K562 (cell line): ENCODE measurements at regions not wholly inside any gene's neighbourhood (a gene's known extent, or its start where the extent isn't known, plus 50 kb on each side); places are given as distances from the start of the nearest gene placed in this dataset.

Source experiments
- ATAC-seq: fragments of 200-7000 bp; cut with Tn5 transposase; 3 replicates; pipeline ENCODE4 v1.9.1; 2020; ENCODE audit warnings: moderate library complexity
- BruUV-seq: library from RNA; stranded (reverse); fragments of 400-500 nt; replicated peaks from 2 replicates; lab custom pipeline; 2021; lab: Mats Ljungman, UMichigan
- CTCF ChIA-PET: fragments of 300-600 bp; formaldehyde crosslinking; extraction: SDS; loops from one replicate; lab custom pipeline; 2021; ENCODE audit warnings: low intra/inter-chr PET ratio; lab: Yijun Ruan, JAX
- POLR2A ChIA-PET: fragments of 300-600, 350-650 bp; sonication (Branson Sonifier 250); formaldehyde crosslinking; extraction: SDS; loops from one replicate; lab custom pipeline; 2021; ENCODE audit warnings: antibody characterized with exemption, inconsistent platforms; lab: Yijun Ruan, JAX
- DNase-seq, 4 experiments: peaks; one replicate each; pipeline versions ENCODE4 v3.0.0 to v3.0.0-alpha.2; 2011 to 2018; ENCODE audit warnings: low spot score in 3 of 4, mixed read lengths in 3 of 4; ENCODE audit errors: extremely low read depth in 1 of 4
- FAIRE-seq: peaks from 2 replicates; lab custom pipeline; 2011; peaks lifted over from hg19 to GRCh38; lab: Jason Lieb, UNC
- H2AFZ ChIP-seq: 2 replicates; pipeline ENCODE4 v1.6.0; 2011; ENCODE audit warnings: low read depth, low read length, control low read depth, inconsistent platforms
- H3K27ac ChIP-seq: fragments of 200-600 bp; 3 replicates; pipeline ENCODE4 v1.8.0; 2011; ENCODE audit warnings: low read depth, mild to moderate bottlenecking, control low read depth, inconsistent platforms, low read length, moderate library complexity, mixed read lengths; ENCODE audit errors: extremely low read depth
- H3K27me3 ChIP-seq, 2 experiments: fragments of 300-600 bp in 1 of 2; 2 replicates in 1 of 2; 3 replicates in 1 of 2; pipeline versions ENCODE4 v1.6.0 to v1.8.0; 2011; ENCODE audit warnings: inconsistent platforms in 2 of 2, low read length in 2 of 2, mild to moderate bottlenecking in 1 of 2, mixed read lengths in 1 of 2, moderate library complexity in 1 of 2; ENCODE audit not compliant: control insufficient read depth in 2 of 2, insufficient read depth in 2 of 2
- H3K36me3 ChIP-seq: fragments of 300-600 bp; 3 replicates; pipeline ENCODE4 v1.8.0; 2011; ENCODE audit warnings: mild to moderate bottlenecking, low read length, inconsistent platforms; ENCODE audit not compliant: control insufficient read depth, insufficient read depth
- H3K4me1 ChIP-seq, 2 experiments: fragments of 200-600 bp in 1 of 2; replicated peaks in 1 of 2; 2 replicates in 1 of 2; 3 replicates in 1 of 2; pipeline versions ENCODE4 v1.5.1 to v1.8.0; 2011; ENCODE audit warnings: inconsistent platforms in 2 of 2, low read length in 2 of 2, mild to moderate bottlenecking in 1 of 2, mixed read lengths in 1 of 2, moderate library complexity in 1 of 2; ENCODE audit not compliant: control insufficient read depth in 2 of 2, insufficient read depth in 2 of 2
- H3K4me2 ChIP-seq: 2 replicates; pipeline ENCODE4 v1.6.1; 2011; ENCODE audit warnings: low read length, control low read depth, inconsistent platforms, mixed read lengths; ENCODE audit not compliant: insufficient read depth
- H3K4me3 ChIP-seq: fragments of 200-600 bp; sonication (generic), shearing (Covaris generic); 2 replicates; pipeline ENCODE4 v1.5.1; 2016; ENCODE audit warnings: control low read depth, inconsistent platforms
- H3K79me2 ChIP-seq: fragments of 200-600 bp; 3 replicates; pipeline ENCODE4 v1.8.0; 2011; ENCODE audit warnings: low read length, inconsistent platforms; ENCODE audit not compliant: control insufficient read depth, insufficient read depth
- H3K9ac ChIP-seq, 2 experiments: 2 replicates each; pipeline versions ENCODE4 v1.6.0 to v1.6.1; 2011; ENCODE audit warnings: low read depth in 2 of 2, low read length in 2 of 2, control low read depth in 1 of 2, inconsistent platforms in 1 of 2, mild to moderate bottlenecking in 1 of 2, mixed read lengths in 1 of 2; ENCODE audit not compliant: insufficient read depth in 1 of 2
- H3K9me1 ChIP-seq: one replicate; pipeline ENCODE4 v1.6.0; 2011; ENCODE audit warnings: inconsistent platforms, mild to moderate bottlenecking, low read length, moderate library complexity; ENCODE audit not compliant: control insufficient read depth, insufficient read depth
- H3K9me3 ChIP-seq: replicated peaks from 2 replicates; pipeline ENCODE4 v1.5.1; 2011; ENCODE audit warnings: low read depth, low read length, inconsistent platforms; ENCODE audit not compliant: control insufficient read depth, insufficient read depth
- H4K20me1 ChIP-seq: replicated peaks from 2 replicates; pipeline ENCODE4 v1.6.1; 2011; ENCODE audit warnings: low read length, inconsistent platforms, mixed read lengths; ENCODE audit not compliant: control insufficient read depth, insufficient read depth
- NR1H2 ChIP-seq: sonication (generic); formaldehyde crosslinking; IDR thresholded peaks from 2 replicates; pipeline ENCODE4 v1.4.0; 2020; ENCODE audit warnings: mild to moderate bottlenecking, missing genetic modification reagents
- SIN3A ChIP-seq, 2 experiments: fragments of 150-350 bp in 1 of 2; IDR thresholded peaks; 2 replicates each; pipeline ENCODE4 v1.6.1; 2011 to 2016; ENCODE audit warnings: borderline replicate concordance in 2 of 2, low read depth in 2 of 2, low read length in 2 of 2, mild to moderate bottlenecking in 2 of 2, moderate library complexity in 2 of 2; ENCODE audit not compliant: control insufficient read depth in 1 of 2
- ZNF316 ChIP-seq: fragments of 450-650 bp; IDR thresholded peaks from 2 replicates; pipeline ENCODE4 v1.6.1; 2016
- ZNF395 ChIP-seq: fragments of 200-800 bp; sonication (Bioruptor generic); IDR thresholded peaks from 2 replicates; pipeline ENCODE4 v1.6.1; 2017; ENCODE audit warnings: missing genetic modification characterization, missing compliant biosample characterization
- WGBS: fragments of 100-300 bp; shearing (Covaris generic); methylation state at CpG from one replicate; pipeline ENCODE4 v1.1.6; 2016; ENCODE audit warnings: low coverage, mixed read lengths; ENCODE audit not compliant: insufficient coverage; ENCODE audit errors: missing lambda C conversion rate; 5-methylcytosine and 5-hydroxymethylcytosine counted together
- in situ Hi-C: fragments of 300-500 bp; cut with MboI; formaldehyde crosslinking; loops from 4 replicates; pipeline ENCODE4 v1.15.0; 2018; ENCODE audit warnings: inconsistent platforms, mixed read lengths
- intact Hi-C: fragments of 100-400 bp; cut with micrococcal nuclease; formaldehyde crosslinking; loops from 2 replicates; pipeline ENCODE4 v1.14.2; 2022

- Histone ChIP-seq H3K27ac (no peak overlapping the region), H3K9me1 (no peaks in the 10 kb centered on the region), H4K20me1 (no peaks in the 10 kb centered on the region), H3K4me1 (peaks cover 0 to 8% of the 10 kb centered on the region in 2 experiments; a peak in 1 of 5 replicates), H3K79me2 (no peaks in the 10 kb centered on the region), H3K36me3 (no peaks in the 10 kb centered on the region), H2AFZ (peak overlapping the region; percentile 10; the same call in 1 of the 2 replicates), H3K4me2 (no peak overlapping the region), H3K27me3 (peaks cover 4% of the 10 kb centered on the region in 2 experiments; a peak in 3 of 5 replicates), H3K9ac (no peak overlapping the region), H3K4me3 (no peak overlapping the region), H3K9me3 (no peaks in the 10 kb centered on the region)
- DNase-seq, result no peak
- TF ChIP-seq NR1H2 (no peak), ZNF316 (peak; percentile 24; the same call in 1 of the 2 replicates)
- FAIRE-seq, result no peak
- in situ Hi-C loops (no loop called here), intact Hi-C loops (no loop called here)
- no peak for ATAC-seq
- ChIA-PET CTCF (no interaction called here), POLR2A (interaction anchor here (0.6 to 0.7 kb wide), 2 partner anchors 12 to 813 kb away, joined by 3 read pairs; no protein-coding TSS in a partner anchor)
- BruUV-seq, result no TSS peak
- 68% methylated on average over 3 of the region's 3 CpGs for WGBS
These were observed 286.9 kb upstream of the NFE2L3 start for GRCh38 chr7:25864943-25865751.

GRCh38 chr7:25868509-25868908 lies 283.5 kb upstream of the NFE2L3 start:
- Histone ChIP-seq H3K9me3 (no peaks in the 10 kb centered on the region), H3K4me3 (no peak overlapping the region), H3K9ac (no peak overlapping the region), H3K4me1 (no peaks in the 10 kb centered on the region), H3K9me1 (no peaks in the 10 kb centered on the region), H3K4me2 (no peak overlapping the region), H3K79me2 (no peaks in the 10 kb centered on the region), H2AFZ (no peak overlapping the region), H4K20me1 (no peaks in the 10 kb centered on the region), H3K27ac (no peak overlapping the region), H3K36me3 (no peaks in the 10 kb centered on the region), H3K27me3 (peaks cover 4 to 6% of the 10 kb centered on the region in 2 experiments; a peak in 4 of 5 replicates)
- no TSS peak for BruUV-seq
- FAIRE-seq (no peak), DNase-seq (no peak), ATAC-seq (no peak)
- TF ChIP-seq SIN3A (IDR thresholded peaks at IDR 0.05; ENCODE audit: borderline replicate concordance in 2 of 2, control insufficient read depth in 1 of 2, low read depth in 2 of 2, low read length in 2 of 2) (no peak), ZNF395 (CRISPR knock-in tag) (no peak)
- intact Hi-C loops (no loop called here), in situ Hi-C loops (no loop called here)
- 6% methylated on average over 1 of the region's 1 CpG for WGBS
- CTCF ChIA-PET, result no interaction called here
- POLR2A ChIA-PET, result no interaction called here
